Suprapubic skin (tissue), 4 donors: ENCODE measurements at regions not wholly inside any gene's neighbourhood (a gene's known extent, or its start where the extent isn't known, plus 50 kb on each side); places are given as distances from the start of the nearest gene placed in this dataset.

Experiments used
- CTCF ChIP-seq, 2 donors: fragments of 200-600 bp in 1 of 2; fragments of 450-650 bp in 1 of 2; sonication (generic) in 1 of 2; IDR thresholded peaks; one replicate each; pipeline ENCODE4 v1.5.1; 2016 to 2019; ENCODE audit warnings: antibody characterized with exemption in 2 of 2, mild to moderate bottlenecking in 1 of 2, moderate library complexity in 1 of 2
- EP300 ChIP-seq: sonication (generic); formaldehyde crosslinking; IDR thresholded peaks from one replicate; pipeline ENCODE4 v1.6.1; 2017; ENCODE audit warnings: antibody characterized with exemption
- POLR2A ChIP-seq, 2 donors: fragments of 450-650 bp; IDR thresholded peaks; one replicate each; pipeline ENCODE4 v1.6.1; 2017; ENCODE audit warnings: antibody characterized with exemption in 2 of 2, mild to moderate bottlenecking in 2 of 2, moderate library complexity in 2 of 2
- POLR2AphosphoS5 ChIP-seq, 3 donors: sonication (generic); formaldehyde crosslinking; IDR thresholded peaks; one replicate each; pipeline ENCODE4 v1.6.1; 2017; ENCODE audit warnings: antibody characterized with exemption in 3 of 3

- TF ChIP-seq CTCF (IDR thresholded peaks at IDR 0.05) = no peak
- no peak for TF ChIP-seq POLR2AphosphoS5 (IDR thresholded peaks at IDR 0.05)
- TF ChIP-seq POLR2A (IDR thresholded peaks at IDR 0.05) = no peak
- no peak for TF ChIP-seq EP300
Observed at GRCh38 chr7:63038987-63039386, 959.7 kb upstream of the ZNF722 start.
